ENCODE measurements at regions not wholly inside any gene's neighbourhood (a gene's known extent, or its start where the extent isn't known, plus 50 kb on each side); places are given as distances from the start of the nearest gene placed in this dataset.

DNA sequence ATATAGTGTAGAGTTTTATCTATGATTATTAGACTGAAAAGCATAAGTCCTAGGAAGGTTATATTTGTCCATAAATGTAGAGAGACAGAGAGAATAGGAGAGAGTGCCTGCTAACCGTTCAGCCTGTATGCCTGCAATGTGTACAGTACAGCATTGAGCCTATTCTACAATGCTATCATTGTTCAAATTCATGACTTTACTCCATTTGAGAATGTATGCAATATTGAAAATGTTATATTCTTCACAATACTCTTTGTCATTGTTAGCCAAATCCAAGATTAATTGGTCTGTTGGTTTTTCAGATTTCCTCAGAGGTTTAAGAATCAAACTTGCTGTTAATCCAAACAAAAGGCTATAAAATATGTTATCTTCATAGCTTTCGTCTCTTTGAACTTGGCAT is 585.2 kb upstream of the B3GALT2 start:
- ChIA-PET CTCF (no interaction called here), POLR2A (no interaction called here)
- dilution Hi-C loops (cut with MboI; ENCODE audit: extremely low pct_ligation_motif_present, low sequenced_read_pairs): no loop called here
- no peak overlapping the region for H3K4me3 ChIP-seq (replicated peaks in 1 of 3; ENCODE audit: insufficient read depth in 1 of 3, low read depth in 1 of 3, low read length in 3 of 3)
- DNase-seq (ENCODE audit: low read depth, low spot score) (no peak), FAIRE-seq (no peak)
- H3K27ac ChIP-seq (ENCODE audit: insufficient read depth, low read depth, low read length): no peak overlapping the region
- no peak overlapping the region for H3K4me2 ChIP-seq (ENCODE audit: insufficient read depth, low read length)
- H3K36me3 ChIP-seq (ENCODE audit: control insufficient read depth in 2 of 2, extremely low read depth in 1 of 2, insufficient read depth in 2 of 2, low read length in 2 of 2): no peaks in the 10 kb centered on the region
- H3K9me1 ChIP-seq (replicated peaks; ENCODE audit: control insufficient read depth, extremely low read depth, insufficient read depth, low read length): no peaks in the 10 kb centered on the region
- no peaks in the 10 kb centered on the region for H3K9me3 ChIP-seq (replicated peaks; ENCODE audit: control insufficient read depth, insufficient read depth, low read length)
- no peaks in the 10 kb centered on the region for H3K4me1 ChIP-seq (ENCODE audit: control insufficient read depth, extremely low read depth, insufficient read depth, low read length)
- no peaks in the 10 kb centered on the region for H3K79me2 ChIP-seq (ENCODE audit: control insufficient read depth, insufficient read depth, low read length)
- H2AFZ ChIP-seq (ENCODE audit: low read depth, low read length): no peak overlapping the region
- TF ChIP-seq FOS (IDR thresholded peaks at IDR 0.05; ENCODE audit: borderline replicate concordance, insufficient read depth, low read length) (no peak), POLR2AphosphoS5 (IDR thresholded peaks at IDR 0.05; ENCODE audit: insufficient read depth, low read depth, low read length) (no peak), MYC (IDR thresholded peaks at IDR 0.05; ENCODE audit: low read depth, low read length) (no peak), MAX (IDR thresholded peaks at IDR 0.05; ENCODE audit: insufficient read depth, insufficient read length) (no peak), POLR2A (IDR thresholded peaks at IDR 0.05; ENCODE audit: low read depth, low read length) (no peak), EZH2 (IDR thresholded peaks at IDR 0.05; ENCODE audit: borderline replicate concordance, low read depth, low read length, severe bottlenecking) (no peak)
- TF ChIP-seq, protein P1, sequence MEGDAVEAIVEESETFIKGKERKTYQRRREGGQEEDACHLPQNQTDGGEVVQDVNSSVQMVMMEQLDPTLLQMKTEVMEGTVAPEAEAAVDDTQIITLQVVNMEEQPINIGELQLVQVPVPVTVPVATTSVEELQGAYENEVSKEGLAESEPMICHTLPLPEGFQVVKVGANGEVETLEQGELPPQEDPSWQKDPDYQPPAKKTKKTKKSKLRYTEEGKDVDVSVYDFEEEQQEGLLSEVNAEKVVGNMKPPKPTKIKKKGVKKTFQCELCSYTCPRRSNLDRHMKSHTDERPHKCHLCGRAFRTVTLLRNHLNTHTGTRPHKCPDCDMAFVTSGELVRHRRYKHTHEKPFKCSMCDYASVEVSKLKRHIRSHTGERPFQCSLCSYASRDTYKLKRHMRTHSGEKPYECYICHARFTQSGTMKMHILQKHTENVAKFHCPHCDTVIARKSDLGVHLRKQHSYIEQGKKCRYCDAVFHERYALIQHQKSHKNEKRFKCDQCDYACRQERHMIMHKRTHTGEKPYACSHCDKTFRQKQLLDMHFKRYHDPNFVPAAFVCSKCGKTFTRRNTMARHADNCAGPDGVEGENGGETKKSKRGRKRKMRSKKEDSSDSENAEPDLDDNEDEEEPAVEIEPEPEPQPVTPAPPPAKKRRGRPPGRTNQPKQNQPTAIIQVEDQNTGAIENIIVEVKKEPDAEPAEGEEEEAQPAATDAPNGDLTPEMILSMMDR (IDR thresholded peaks at IDR 0.05; ENCODE audit: extremely low read depth in 1 of 2, insufficient read depth in 1 of 2, low read depth in 1 of 2, low read length in 2 of 2): no peak
- intact Hi-C loops (cut with micrococcal nuclease): no loop called here
- no peak overlapping the region for H3K9ac ChIP-seq (replicated peaks; ENCODE audit: extremely low read depth, insufficient read depth, low read length)
- H4K20me1 ChIP-seq (replicated peaks; ENCODE audit: control insufficient read depth, extremely low read depth, insufficient read depth, low read length): no peaks in the 10 kb centered on the region
- H3K27me3 ChIP-seq (ENCODE audit: control insufficient read depth in 2 of 2, insufficient read depth in 2 of 2, low read length in 2 of 2): no peaks in the 10 kb centered on the region
- BruUV-seq (replicated peaks): no TSS peak
